Kidney glomerular epithelial cell (primary cell): ENCODE measurements at regions not wholly inside any gene's neighbourhood (a gene's known extent, or its start where the extent isn't known, plus 50 kb on each side); places are given as distances from the start of the nearest gene placed in this dataset.
"Not testable (repeated sequence)": the region's sequence is repeated elsewhere in the genome, so short reads cannot be mapped to it uniquely, and the experiment has no call there.

Source experiments
- DNase-seq: peaks from one replicate; lab custom pipeline; 2025; lab: John Stamatoyannopoulos, UW

DNA sequence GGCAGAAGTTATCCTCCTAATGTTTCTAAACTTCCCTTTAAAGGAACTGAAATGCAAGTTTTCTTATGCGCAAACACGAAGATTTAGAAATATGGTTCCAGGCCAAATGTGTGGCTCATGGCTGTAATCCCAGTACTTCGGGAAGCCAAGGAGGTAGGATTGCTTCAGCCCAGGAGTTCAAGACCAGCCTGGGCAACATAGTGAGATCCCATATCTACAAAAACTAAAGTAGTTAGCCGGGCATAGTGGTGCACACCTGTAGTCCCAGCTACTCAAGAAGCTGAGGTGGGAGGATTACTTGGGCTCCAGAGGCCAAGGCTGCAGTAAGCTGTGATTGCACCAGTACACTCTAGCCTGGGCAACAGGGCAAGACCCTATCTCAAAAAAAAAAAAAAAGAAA lies 95.8 kb upstream of the SCAF8 start:
- no peak for DNase-seq

DNA sequence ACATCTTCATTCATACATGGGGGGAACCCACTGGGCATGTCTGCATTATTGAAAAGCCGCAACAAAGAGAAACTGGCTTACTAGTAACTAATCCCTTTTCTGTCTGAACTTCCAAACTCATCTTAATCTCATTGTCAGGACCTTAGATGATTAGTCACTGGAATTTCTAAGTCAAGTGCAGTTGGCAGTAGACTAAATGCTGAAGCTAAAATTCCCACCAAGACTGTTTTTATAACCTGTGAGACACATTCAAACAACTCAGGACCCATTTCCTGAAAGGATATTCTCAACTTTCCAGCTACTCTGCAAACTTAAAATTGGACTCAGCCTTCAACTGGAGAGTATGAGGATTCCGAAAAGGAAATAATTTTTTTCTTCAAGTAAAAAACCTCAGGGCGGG lies 94.8 kb upstream of the SCAF8 start:
- peak; percentile 46 for DNase-seq

DNA sequence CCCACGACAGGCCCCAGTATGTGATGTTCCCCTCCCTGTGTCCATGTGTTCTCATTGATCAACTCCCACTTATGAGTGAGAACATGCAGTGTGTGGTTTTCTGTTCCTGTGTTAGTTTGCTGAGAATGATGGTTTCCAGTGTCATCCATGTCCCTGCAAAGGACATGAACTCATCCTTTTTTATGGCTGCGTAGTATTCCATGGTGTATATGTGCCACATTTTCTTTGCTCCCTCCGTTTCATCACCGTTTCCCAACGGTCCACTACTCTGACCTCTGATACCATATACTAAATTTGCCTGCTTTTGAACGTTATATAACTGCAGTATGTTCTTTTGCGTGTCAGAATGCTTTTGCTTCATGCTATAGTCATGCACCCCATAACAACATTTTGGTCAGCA lies 94.0 kb upstream of the SCAF8 start:
- DNase-seq: not testable (repeated sequence)

DNA sequence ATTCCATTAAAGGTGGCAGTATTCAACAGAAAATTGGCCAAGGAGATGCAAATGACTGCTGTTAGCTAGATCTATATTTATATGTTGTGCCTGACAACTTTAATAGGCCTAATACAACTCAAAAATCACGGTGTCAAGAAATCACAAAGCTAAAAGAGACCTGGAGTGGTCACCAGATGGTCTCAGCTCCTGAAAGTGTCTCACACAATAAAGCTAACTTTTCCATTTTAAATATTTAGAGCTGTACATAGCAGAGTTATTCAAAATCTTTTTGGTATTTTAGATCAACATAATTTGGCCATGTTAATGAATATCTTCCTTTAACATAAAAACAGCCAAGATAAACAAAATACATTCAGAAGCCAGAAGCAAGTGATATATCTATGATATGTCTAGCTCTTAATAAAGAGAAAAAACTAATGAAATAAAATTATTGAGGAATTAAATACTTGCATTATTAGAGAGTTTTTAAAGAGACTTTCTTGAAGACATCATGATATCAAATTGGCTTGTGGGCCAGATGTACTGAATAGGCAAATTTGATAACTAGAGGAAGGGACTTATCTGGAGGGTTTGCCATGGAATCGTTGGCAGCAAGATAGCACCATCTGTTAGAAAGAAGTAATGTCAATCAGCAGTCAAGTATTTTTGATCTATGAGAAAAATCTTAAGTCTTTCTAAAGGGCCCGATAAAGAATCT lies 84.9 kb upstream of the SCAF8 start:
- no peak for DNase-seq

DNA sequence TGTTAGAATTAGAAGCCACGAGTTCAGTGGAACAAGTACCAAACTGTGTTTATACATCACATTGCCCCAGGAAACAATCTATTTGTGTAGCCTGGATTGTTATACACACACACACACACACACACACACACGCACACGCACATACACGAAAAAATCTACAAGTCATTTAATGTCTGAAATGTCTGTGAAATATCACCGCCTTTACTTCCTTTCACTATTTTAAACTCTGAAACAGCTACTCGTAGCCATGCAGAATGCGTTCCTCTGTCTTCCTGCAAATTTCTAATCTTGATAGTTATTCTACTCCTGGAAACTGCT lies 84.4 kb upstream of the SCAF8 start:
- no peak for DNase-seq

DNA sequence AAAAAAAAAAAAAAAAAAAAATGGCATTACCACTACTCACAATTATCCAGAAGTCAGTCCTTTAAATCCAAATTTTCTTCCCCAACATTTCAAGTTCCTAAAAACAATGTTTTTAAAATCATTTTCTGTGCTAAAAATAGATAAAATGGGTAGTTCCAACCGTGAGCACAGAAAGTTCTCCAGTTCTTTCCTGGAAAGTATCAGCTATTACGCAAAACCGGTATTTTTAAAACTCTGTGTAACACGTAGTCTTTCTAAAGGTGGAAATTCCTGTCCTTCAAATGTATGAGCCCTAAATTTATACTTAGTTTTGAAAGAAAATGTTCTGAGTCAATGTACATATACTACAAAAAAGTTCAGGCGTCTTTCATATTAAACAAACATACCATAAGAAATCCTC lies 83.5 kb upstream of the SCAF8 start:
- no peak for DNase-seq

DNA sequence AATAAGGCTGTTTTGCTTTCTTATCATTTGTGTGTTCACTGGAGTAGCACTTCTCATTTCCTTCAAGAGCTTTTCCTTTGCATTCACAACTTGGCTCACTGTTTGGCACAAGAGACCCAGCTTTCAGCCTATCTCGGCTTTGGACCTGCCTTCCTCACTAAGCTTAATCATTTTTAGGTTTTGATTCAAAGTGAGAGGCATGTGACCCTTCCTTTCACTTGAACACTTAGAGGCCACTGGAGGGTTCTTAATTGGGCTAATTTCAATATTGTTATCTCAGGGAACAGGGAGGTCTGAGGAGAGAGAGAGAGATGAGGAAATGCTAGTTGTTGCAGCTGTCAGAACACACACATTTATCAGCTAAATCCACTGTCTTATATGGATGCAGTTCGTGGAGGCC lies 82.9 kb upstream of the SCAF8 start:
- DNase-seq: no peak

DNA sequence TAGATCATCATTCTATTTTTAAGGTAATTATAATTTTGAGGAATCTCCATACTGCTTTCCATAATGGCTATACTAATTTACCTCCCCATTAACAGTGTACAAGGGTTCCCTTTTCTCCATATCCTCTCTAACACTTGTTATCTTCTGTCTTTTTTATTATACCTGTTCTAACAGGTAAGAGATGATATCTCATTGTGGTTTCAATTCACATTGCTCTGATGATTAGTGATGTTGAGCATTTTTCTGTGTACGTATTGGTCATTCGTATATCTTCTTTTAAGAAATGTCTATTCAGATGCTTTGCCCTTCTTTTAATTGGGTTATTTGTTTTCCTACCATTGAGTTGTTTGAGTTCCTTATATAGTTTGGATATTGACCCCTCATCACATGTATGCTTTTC lies 81.6 kb upstream of the SCAF8 start:
- DNase-seq: no peak

DNA sequence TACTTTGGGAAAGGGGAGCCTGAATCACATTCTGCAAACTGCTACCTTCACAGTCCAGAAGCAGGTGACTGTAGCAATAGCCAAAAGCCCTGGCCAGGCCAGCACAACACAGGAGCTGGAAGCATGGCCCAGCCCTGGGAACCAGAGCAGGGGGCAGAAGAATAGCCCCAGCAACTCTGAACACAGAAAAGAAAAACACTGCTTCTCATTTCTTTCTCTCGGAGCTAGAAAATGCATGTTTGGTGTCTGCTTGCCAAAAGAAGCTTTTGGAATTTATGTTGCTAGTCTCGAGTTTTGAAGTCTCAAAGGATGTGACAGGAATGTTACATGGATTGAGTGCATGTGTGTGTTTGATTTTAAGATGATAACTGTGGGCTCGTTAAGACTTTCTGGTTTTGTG lies 79.8 kb upstream of the SCAF8 start:
- DNase-seq: no peak

DNA sequence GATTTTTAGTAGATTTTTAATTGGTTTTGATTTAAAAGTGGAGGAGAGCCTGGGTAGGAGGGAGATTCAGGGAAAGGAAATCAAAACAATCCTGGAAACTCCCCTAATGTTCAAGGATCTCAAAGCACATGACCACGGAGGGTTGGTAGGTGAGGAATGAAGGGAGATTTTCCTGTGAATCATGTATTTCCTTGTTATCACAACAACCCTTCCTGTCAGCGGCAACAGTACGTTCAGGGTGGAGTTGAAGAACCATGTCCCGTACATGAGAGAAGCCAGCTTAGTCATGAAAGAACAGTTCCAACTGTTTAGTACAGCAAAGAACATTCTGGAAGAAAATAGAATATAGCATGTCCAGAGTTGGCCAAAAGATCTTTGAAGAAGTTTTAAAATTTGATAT lies 79.4 kb upstream of the SCAF8 start:
- peak; percentile 90 for DNase-seq

DNA sequence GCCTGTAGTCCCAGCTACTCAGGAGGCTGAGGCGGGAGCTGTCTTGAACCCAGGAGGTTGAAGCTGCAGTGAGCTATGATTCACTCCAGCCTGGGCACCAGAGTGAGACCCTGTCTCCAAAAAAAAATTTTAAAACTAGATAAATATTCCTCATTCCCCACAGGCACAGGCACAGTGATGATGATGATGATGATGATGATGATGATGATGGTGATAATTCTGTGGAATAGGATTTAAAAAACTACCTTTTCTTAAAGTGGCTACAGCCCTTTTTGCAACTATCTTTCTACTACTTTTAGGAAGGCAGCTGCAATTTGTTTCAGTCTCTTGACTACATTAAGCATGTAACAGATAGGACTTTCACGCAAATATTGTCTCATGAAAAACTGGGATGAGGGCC lies 76.6 kb upstream of the SCAF8 start:
- no peak for DNase-seq

DNA sequence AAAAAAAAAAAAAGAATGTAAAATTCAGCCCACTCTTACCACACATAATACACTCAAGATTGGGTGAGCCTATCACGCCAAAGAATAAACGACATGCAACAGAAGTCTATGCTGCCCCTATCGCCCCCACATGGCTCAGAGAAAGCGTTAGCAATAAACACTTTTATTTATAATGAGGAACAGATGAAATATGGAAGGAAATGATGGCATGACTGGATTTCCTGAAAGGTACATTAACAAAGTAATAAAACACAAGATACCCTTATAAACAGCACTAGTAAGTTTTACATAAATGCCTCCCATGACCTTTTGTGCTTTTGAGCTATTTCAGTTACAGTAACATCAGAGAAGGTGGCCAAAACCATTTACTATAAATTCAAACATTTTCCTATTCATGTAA lies 71.4 kb upstream of the SCAF8 start:
- no peak for DNase-seq

DNA sequence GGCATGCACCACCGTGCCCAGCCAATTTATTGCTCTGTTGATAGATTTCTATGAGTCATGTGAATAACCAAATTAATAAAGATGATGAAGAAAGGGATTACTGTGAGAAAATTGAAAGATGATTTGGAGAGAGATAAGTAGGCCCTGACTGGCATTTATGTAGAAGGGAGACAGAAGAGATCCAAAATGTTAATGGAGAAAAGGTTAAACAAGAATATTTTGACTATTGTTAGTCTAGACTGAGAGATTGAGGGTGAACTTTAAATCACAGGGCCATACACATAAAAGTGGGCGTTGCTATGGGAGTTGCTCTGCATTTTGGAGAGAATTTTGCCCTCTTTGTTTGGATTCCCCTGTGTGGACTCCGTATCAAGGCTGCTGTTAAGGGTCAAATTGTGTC lies 68.9 kb upstream of the SCAF8 start:
- DNase-seq: no peak

DNA sequence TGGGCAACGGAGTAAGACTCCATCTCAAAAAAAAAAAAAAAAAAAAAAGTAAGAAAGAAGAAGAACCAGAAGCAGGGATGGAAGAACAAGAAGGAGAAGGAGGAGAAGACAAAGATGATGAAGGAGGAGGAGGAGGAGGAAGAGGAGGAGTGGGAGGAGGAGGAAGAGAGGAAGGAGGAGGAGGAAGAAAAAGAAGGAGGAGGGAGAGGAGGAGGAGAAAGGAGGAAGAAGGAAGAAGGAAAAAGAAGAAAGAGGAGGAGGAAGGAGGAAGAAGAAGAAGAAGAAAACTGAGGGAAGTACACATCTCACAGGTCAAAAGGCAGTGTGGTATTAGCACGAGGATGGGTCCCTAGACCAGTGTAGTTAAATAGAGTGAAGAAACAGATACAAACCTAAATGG lies 65.1 kb upstream of the SCAF8 start:
- no peak for DNase-seq

DNA sequence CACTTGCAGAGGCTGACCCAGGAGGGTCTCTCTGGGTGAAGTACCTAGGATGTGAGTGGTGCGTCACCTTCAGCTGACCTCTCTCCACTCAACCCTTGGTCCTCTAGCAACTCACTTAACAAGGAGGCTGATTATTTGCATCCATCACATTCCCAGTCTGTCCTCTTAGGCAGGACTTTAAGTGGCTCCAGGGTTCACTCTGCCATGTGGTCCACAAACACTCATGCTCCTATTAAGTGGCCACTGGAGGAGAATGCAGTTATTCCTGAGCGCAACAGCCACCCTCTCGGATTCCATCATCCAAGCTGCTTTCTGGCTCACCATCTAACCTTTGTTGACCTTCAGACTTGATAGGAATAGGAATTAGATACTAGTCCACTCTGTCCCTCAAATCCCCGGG lies 61.1 kb upstream of the SCAF8 start:
- DNase-seq: no peak

DNA sequence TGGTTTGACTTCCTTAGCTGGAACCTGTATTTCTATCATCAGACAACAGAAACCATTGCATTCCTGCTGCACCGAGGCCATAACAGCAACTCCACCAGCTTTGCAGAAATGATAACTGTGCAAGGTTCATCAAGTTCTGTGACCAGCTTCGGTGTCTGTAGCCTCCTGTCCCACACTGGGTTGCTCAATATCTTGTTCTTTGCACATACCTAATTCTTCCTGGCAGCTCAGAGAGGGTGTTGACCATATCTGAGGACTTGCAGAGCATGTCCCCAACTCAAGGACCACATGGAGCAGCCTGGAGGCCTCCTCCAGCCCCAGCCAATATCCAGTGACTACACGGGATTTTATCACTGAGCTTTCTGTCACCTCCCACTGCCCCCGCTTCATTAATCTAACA lies 59.3 kb upstream of the SCAF8 start:
- no peak for DNase-seq

DNA sequence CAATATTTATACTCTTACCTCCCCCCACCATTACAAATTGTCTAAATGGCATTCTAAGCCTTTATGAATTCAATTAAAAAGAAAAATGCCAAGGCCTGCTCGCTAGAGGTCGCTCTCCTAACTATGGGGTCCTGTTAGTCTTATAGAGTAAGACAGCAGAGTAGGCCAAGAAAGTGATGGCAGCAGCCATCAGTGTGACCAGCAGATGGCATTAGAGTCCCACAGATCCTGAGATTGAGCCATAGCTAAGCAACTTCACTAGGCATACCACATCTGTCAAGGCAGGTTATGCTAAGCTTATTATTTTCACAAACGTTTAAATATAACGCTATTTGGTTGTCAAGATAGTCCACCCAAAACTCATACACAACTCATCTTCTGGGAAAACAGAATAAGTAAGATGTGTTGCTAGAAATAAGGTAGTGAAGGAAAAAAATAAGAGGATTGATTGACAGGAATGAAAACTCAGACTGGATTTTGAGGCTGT lies 57.6 kb upstream of the SCAF8 start:
- peak; percentile 96 for DNase-seq

DNA sequence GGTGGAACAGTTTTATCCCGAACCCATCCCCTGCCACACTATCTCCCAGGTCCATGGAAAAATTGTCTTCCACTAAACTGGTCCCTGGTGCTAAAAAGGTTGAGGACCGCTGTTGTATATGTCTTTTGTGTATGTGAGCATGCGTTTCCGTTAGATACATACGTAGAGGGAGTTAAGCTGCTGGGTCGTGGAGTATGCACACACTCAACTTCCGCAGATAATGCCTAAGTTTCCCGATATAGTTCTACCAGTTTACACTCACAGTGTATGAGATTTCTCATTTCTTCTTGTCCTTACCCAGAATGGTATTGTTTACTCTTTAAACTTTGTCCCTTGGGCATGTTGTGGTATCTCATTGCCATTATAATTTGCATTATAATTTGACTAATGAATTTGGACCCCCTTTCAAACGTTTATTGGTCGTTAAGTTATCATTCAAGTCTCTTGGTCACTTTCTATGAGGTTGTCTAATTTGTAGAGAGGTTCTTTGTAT lies 50.5 kb upstream of the SCAF8 start:
- no peak for DNase-seq
